GM18867 (cell line): ENCODE measurements at regions not wholly inside any gene's neighbourhood (a gene's known extent, or its start where the extent isn't known, plus 50 kb on each side); places are given as distances from the start of the nearest gene placed in this dataset.
"Not testable (repeated sequence)": the region's sequence is repeated elsewhere in the genome, so short reads cannot be mapped to it uniquely, and the experiment has no call there.

Experiments used
- ATAC-seq: cut with Tn5 transposase; IDR thresholded peaks from one replicate; pipeline ENCODE4 v1.9.1; 2021; ENCODE audit warnings: mild to moderate bottlenecking, moderate library complexity; ENCODE audit not compliant: unreplicated experiment

DNA sequence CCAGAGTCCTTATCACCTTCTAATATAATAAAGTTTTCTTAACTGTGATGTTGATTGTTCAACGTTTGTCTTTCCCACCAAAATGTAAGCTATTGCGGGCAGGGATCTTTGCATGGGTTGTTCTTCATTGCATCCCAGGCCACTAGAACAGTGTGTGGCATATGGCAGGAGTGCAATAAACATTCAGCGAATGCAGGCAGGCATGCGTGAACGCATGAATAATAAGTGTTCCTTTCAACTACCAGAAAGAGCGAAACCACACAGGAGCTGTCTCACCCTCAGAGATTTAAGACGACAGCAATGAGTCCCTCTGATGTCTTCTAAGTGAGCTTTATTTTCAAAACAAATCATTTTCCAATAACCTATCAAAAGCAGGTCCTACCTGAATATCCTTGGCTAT lies 2693.1 kb upstream of the TPTE start:
- not testable (repeated sequence) for ATAC-seq

DNA sequence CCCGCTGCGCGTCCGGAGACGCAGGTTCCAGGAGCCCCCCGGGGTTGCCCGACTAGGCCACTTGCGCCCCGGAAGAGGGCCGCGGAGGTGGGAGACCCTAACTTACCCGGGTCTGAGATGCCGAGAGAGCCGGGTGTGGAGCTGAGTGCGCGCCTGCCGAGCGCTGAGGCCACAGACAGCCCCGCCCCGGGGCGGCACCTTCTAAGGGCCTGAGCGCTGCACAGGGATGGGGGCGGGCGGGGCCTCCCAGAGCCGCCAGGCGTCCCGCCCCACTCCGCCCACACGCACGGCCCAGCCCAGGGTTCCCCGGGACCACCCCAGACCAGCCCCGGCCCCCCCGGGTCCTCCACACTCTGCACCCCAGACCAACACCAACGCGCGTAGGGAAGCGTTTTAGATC lies 2692.0 kb upstream of the TPTE start:
- not testable (repeated sequence) for ATAC-seq

DNA sequence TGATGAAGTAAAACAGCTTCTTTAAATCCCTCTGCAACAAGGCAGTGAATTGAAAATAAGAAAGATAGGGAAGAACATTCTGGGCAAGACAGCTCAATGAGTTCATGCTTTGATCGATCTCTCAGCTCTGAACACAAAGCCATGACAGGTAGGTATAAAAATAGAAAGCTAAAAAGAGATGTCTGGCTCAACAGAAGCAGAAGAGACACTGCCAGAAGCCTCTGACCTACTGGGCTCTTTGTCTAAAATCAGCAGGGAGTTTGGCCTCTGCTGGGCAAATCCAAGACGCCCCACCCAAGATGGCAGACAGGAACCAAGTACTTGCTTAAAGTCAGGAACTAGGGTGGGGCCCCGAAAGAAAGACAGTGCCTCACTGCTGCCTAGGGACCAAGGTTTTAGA lies 2684.1 kb upstream of the TPTE start:
- ATAC-seq = not testable (repeated sequence)

DNA sequence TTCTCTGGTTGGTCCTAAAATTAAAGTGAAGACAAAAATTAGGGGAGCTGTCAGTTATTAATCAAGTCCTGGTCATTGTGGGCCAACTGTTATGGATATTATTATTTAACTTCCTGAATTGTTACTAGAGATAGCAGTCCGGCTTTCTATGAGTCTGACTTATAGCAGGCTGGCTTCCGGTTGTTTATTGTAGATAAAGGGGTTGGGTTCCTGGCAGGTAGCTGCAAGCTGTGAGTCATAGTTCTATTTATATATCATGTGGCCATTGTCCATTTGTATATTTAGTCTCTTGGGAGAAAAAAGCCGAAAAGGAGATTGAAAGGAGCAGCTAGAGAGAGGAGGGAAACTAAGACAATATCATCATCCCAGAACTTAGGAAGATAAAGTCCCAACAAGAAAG lies 2668.0 kb upstream of the TPTE start:
- not testable (repeated sequence) for ATAC-seq

DNA sequence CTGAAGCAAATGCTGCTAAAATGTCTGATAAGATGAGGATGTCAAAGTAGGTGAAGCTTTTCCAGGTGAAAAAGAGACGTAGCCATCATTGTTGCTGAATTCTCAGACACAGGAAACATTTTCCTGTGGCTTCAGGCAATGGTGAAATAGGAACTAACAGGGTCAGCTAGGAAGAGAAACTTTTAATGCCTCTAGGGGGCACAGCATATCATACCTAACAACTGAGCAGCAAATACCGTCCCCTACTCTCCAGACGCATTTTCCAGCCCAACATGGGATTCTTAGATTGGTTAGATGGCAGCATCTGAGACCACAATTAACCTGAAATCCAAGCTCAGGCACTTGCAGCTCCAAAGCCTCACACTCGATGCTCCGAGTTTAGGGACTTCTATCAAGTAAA lies 2667.5 kb upstream of the TPTE start:
- ATAC-seq = not testable (repeated sequence)
